Central memory CD8-positive, alpha-beta T cell (primary cell): ENCODE measurements at regions not wholly inside any gene's neighbourhood (a gene's known extent, or its start where the extent isn't known, plus 50 kb on each side); places are given as distances from the start of the nearest gene placed in this dataset.

Experiments
- ATAC-seq: fragments of 150-1000 bp; cut with Tn5 transposase; replicated peaks from 2 replicates; pipeline ENCODE4 v1.10.0; 2022; ENCODE audit warnings: mild to moderate bottlenecking, moderate FRiP score, moderate number of reproducible peaks; ENCODE audit not compliant: poor library complexity, severe bottlenecking; ENCODE audit errors: extremely low read depth
- DNase-seq, 2 donors: peaks; one replicate each; pipeline ENCODE4 v3.0.0; 2021; ENCODE audit warnings: low spot score in 2 of 2
- H3K27ac Mint-ChIP-seq: one replicate; pipeline ENCODE4 v1.8.0; 2022; ENCODE audit warnings: low read depth, mild to moderate bottlenecking, moderate library complexity, mixed read lengths
- H3K27me3 Mint-ChIP-seq: one replicate; pipeline ENCODE4 v1.8.0; 2022; ENCODE audit warnings: mixed read lengths
- H3K36me3 Mint-ChIP-seq: one replicate; pipeline ENCODE4 v1.8.0; 2022; ENCODE audit warnings: mild to moderate bottlenecking, moderate library complexity, mixed read lengths; ENCODE audit not compliant: insufficient read depth
- H3K4me1 Mint-ChIP-seq: one replicate; pipeline ENCODE4 v1.8.0; 2022; ENCODE audit warnings: mixed read lengths
- H3K4me3 Mint-ChIP-seq: one replicate; pipeline ENCODE4 v1.8.0; 2022; ENCODE audit warnings: mild to moderate bottlenecking, moderate library complexity, mixed read lengths
- H3K9me3 Mint-ChIP-seq: one replicate; pipeline ENCODE4 v1.8.0; 2022; ENCODE audit warnings: mixed read lengths

- Mint-ChIP-seq H3K9me3 (peaks cover 4% of the 10 kb centered on the region), H3K4me3 (no peak overlapping the region), H3K27me3 (no peaks in the 10 kb centered on the region), H3K36me3 (no peaks in the 10 kb centered on the region), H3K4me1 (peaks cover 34% of the 10 kb centered on the region), H3K27ac (no peak overlapping the region)
- ATAC-seq (no peak), DNase-seq (no peak)
These were observed 245.4 kb upstream of the MCTP2 start for GRCh38 chr15:93985925-93986324.

DNA sequence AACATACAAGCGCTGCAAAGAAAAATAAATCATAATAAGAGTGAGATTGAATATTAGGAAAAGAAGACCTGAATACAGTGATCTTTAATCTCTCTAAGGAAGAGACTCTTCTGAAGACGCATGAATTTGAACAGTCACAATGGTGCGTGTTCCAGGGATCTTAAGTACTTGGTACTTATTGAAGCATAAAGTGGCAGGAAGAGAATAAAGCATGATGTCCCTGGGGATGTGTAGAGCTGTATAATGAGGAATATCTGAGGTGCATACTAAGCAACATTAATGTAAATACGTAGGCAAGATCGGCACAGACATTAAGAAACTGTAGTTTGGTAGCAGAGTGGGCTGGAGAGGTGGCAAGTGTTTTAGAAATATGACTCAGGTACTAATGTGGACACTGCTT lies 246.2 kb upstream of the MCTP2 start:
- DNase-seq (no peak), ATAC-seq (no peak)
- Mint-ChIP-seq H3K4me3 (no peak overlapping the region), H3K27ac (no peak overlapping the region), H3K4me1 (peaks cover 34% of the 10 kb centered on the region), H3K36me3 (no peaks in the 10 kb centered on the region), H3K27me3 (no peaks in the 10 kb centered on the region), H3K9me3 (peaks cover 4% of the 10 kb centered on the region)

- ATAC-seq = no peak
- DNase-seq = no peak
- Mint-ChIP-seq H3K27ac (no peak overlapping the region), H3K4me3 (no peak overlapping the region), H3K4me1 (peaks cover 34% of the 10 kb centered on the region), H3K36me3 (no peaks in the 10 kb centered on the region), H3K27me3 (no peaks in the 10 kb centered on the region), H3K9me3 (peaks cover 4% of the 10 kb centered on the region)
These were observed 247.8 kb upstream of the MCTP2 start for GRCh38 chr15:93983526-93983925.

DNA sequence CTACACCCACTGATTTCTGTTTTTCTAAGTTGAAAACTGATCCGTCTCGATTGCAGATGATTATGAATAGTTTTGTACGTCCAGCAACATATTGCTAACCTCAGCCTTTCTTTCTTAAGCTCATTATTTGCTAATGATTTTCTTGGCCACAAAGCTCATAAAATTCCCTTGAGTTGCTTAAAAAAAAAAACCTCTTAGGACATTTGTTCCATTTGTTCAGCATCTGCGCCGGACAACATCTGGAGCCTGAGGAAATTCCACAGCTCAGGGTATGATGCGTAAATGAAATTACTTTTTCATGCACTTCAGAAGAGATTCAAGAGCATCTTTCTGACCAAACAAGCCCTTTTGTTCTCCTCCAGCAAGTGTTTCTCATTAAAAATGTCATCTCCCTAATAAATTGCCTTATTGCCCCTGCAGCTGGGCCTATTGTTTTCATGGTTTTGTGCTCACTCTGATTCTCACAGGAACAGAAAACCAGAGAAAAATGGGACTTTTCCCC lies 249.1 kb upstream of the MCTP2 start:
- H3K4me3 Mint-ChIP-seq = no peak overlapping the region
- H3K27me3 Mint-ChIP-seq = no peaks in the 10 kb centered on the region
- no peaks in the 10 kb centered on the region for H3K36me3 Mint-ChIP-seq
- H3K4me1 Mint-ChIP-seq = peaks cover 22% of the 10 kb centered on the region
- no peak overlapping the region for H3K27ac Mint-ChIP-seq
- no peaks in the 10 kb centered on the region for H3K9me3 Mint-ChIP-seq
- DNase-seq (no peak), ATAC-seq (no peak)

DNA sequence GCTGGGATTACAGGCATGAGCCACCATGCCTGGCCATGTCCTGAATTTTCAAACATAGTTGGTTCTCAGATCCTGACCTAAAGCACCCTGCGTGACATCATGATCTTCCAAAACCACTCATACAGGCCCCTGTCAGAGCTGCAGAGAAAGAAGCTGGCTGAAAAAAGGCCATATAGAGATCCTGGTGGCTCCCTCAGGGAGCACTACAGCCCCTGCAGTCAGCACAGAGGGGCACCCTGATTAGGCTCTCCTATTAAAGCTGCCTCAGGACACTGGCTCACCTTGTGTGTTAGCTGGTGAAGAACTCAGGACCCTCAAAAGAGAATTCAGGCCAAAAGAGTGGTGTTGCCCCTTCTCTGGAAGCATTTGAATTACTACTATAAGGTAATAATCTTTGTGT lies 249.7 kb upstream of the MCTP2 start:
- DNase-seq = no peak
- H3K9me3 Mint-ChIP-seq = no peaks in the 10 kb centered on the region
- ATAC-seq = no peak
- H3K36me3 Mint-ChIP-seq = no peaks in the 10 kb centered on the region
- H3K4me3 Mint-ChIP-seq = no peak overlapping the region
- peaks cover 17% of the 10 kb centered on the region for H3K4me1 Mint-ChIP-seq
- H3K27ac Mint-ChIP-seq = no peak overlapping the region
- no peaks in the 10 kb centered on the region for H3K27me3 Mint-ChIP-seq

DNA sequence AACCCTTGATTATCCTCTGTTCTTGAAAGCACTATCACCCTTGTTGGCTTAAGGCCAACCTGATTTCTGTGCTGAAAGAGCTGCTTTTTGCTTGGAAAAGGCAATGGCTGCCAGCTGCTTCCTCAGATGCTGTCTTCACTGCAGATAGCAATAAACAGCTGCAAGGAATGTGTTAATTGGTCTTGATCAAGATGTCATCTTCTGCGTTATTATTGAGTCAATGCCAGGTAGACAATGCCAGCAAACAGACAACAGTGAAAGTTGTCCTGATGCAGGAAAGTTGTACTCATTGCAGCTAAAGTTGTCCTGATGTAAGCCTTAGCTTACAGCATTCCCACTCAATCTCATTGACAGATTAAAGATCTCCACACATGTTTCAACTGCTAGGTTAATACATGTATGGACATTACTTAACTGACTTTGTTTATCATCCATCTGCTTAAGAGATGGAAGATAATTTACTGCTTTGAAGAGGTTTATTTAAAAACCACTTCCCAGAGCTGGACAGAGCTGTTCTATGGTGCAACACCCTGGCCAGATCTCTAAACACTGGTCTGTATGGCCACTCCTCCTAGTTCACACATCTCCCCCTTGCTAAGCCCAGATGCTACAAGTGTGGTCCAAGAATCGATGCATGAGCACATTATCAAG lies 251.0 kb upstream of the MCTP2 start:
- no peak overlapping the region for H3K27ac Mint-ChIP-seq
- no peaks in the 10 kb centered on the region for H3K27me3 Mint-ChIP-seq
- H3K4me1 Mint-ChIP-seq = peaks cover 4% of the 10 kb centered on the region
- no peaks in the 10 kb centered on the region for H3K36me3 Mint-ChIP-seq
- no peaks in the 10 kb centered on the region for H3K9me3 Mint-ChIP-seq
- ATAC-seq (no peak), DNase-seq (no peak)
- H3K4me3 Mint-ChIP-seq = no peak overlapping the region

- Mint-ChIP-seq H3K27me3 (no peaks in the 10 kb centered on the region), H3K27ac (no peak overlapping the region), H3K4me3 (no peak overlapping the region), H3K4me1 (no peaks in the 10 kb centered on the region), H3K9me3 (no peaks in the 10 kb centered on the region), H3K36me3 (no peaks in the 10 kb centered on the region)
- ATAC-seq = no peak
- DNase-seq = no peak
These were observed 256.4 kb upstream of the MCTP2 start for GRCh38 chr15:93974804-93975481.

- no peaks in the 10 kb centered on the region for H3K36me3 Mint-ChIP-seq
- no peak overlapping the region for H3K27ac Mint-ChIP-seq
- H3K4me1 Mint-ChIP-seq = no peaks in the 10 kb centered on the region
- DNase-seq = no peak
- H3K4me3 Mint-ChIP-seq = no peak overlapping the region
- no peak for ATAC-seq
- no peaks in the 10 kb centered on the region for H3K27me3 Mint-ChIP-seq
- no peaks in the 10 kb centered on the region for H3K9me3 Mint-ChIP-seq
These were observed 258.1 kb upstream of the MCTP2 start for GRCh38 chr15:93973287-93973686.

DNA sequence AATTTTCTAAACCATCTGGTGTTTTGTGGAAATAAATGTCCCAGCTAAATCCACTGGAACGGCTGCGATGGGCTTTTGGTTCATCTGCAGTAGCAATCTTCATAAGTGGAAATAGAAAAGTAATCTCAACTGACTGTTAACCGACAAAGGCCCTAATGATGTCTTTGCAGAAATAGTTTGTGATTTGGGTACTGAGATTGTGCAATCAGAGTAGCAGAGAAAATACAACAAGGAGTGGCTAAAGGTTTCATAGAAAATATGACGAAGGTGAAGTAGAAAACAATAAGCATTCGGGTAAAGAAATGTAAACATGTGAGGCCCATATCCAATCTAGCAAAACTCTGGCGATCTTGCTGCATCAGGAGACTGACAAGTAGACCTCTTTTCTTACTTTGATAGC lies 262.6 kb upstream of the MCTP2 start:
- no peaks in the 10 kb centered on the region for H3K9me3 Mint-ChIP-seq
- no peak overlapping the region for H3K4me3 Mint-ChIP-seq
- no peaks in the 10 kb centered on the region for H3K4me1 Mint-ChIP-seq
- ATAC-seq (no peak), DNase-seq (no peak)
- H3K27ac Mint-ChIP-seq = no peak overlapping the region
- peaks cover 3% of the 10 kb centered on the region for H3K27me3 Mint-ChIP-seq
- no peaks in the 10 kb centered on the region for H3K36me3 Mint-ChIP-seq

DNA sequence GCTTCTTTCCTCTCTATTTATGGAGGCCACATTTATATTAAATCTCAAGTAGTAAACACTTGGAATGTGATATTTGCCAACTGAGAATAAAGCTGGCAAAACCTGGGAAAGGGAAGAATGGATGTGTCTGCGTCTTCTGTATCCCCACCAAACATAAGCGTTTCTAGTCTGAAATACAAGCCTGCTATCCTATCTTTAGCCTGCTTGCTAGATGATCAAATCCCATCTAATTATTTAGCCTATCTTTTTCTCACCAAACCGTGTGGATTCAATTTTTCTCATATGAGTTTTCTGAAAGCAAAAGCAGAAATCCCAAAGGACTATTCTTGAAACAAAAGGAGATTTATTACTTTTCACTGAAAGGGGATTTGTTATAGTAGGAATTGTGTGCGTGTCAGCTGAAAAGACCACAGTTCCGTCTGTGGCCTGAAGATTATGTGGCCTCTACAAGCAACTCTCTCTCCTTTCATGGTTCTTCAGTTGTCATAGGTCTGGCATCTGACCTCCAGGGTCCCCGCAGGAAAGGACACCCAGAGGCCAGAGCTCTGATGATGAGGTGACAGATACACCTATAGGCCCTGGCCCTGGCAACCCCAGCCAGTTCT lies 266.0 kb upstream of the MCTP2 start:
- no peak for DNase-seq
- H3K4me3 Mint-ChIP-seq = no peak overlapping the region
- no peaks in the 10 kb centered on the region for H3K4me1 Mint-ChIP-seq
- H3K27me3 Mint-ChIP-seq = peaks cover 28% of the 10 kb centered on the region
- H3K9me3 Mint-ChIP-seq = no peaks in the 10 kb centered on the region
- H3K27ac Mint-ChIP-seq = no peak overlapping the region
- no peak for ATAC-seq
- no peaks in the 10 kb centered on the region for H3K36me3 Mint-ChIP-seq

DNA sequence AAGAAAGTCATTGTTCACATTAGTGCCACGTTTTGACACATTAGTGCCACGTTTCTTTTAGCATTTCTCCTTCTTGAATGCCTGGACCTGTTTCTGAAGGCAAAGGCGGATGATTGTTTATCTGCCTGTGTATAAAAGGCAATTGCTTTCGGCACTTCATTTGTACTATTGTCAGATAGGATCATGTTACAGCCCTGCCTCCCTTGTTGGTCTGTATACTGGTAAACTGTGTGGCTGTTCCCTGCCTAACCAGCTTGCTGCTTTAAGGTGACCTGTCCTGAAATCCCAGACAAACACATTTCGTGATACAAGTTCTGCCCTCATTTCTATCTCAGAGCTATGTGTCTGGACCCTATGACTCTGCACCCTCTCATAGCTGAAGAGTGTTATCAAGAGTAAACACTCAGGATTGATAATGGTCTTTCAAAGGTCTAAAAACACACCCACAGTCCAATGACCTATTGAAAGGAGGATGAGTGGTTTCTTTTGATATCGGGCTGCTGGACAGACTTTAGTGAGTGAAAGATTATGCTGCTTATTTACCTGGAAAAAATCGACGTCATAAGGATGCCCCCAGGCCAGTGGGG lies 276.3 kb upstream of the MCTP2 start:
- H3K4me3 Mint-ChIP-seq = no peak overlapping the region
- no peak overlapping the region for H3K27ac Mint-ChIP-seq
- H3K27me3 Mint-ChIP-seq = peaks cover 73% of the 10 kb centered on the region
- ATAC-seq = no peak
- no peaks in the 10 kb centered on the region for H3K9me3 Mint-ChIP-seq
- no peaks in the 10 kb centered on the region for H3K4me1 Mint-ChIP-seq
- H3K36me3 Mint-ChIP-seq = no peaks in the 10 kb centered on the region
- no peak for DNase-seq

- Mint-ChIP-seq H3K27ac (no peak overlapping the region), H3K36me3 (no peaks in the 10 kb centered on the region), H3K4me3 (no peak overlapping the region), H3K4me1 (no peaks in the 10 kb centered on the region), H3K9me3 (no peaks in the 10 kb centered on the region), H3K27me3 (peaks cover 45% of the 10 kb centered on the region)
- no peak for ATAC-seq
- no peak for DNase-seq
These were observed 282.6 kb upstream of the MCTP2 start for GRCh38 chr15:93948726-93949125.

DNA sequence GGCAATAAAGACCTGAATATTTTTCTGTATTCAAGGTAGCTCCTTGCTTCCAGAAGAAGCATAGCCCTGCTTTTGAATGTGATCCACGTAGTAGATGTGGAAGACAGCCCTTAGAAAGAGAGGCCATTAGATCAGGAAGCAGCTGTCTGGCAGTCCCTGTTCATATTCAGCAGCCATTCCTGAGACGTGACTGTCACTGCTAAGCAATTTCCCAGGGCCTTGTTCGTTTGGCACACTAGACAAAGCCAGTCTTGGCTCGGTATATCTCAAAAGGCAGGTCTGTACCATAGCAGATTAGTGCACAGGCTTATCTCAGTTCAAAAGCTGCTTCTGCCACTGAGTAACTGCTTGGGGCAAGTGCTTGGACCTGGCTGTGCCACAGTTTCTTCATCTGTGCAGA lies 287.8 kb upstream of the MCTP2 start:
- Mint-ChIP-seq H3K4me1 (no peaks in the 10 kb centered on the region), H3K9me3 (no peaks in the 10 kb centered on the region), H3K4me3 (no peak overlapping the region), H3K36me3 (no peaks in the 10 kb centered on the region), H3K27ac (no peak overlapping the region), H3K27me3 (peaks cover 17% of the 10 kb centered on the region)
- ATAC-seq (no peak), DNase-seq (no peak)
